Gastrocnemius medialis (tissue), 4 donors: ENCODE measurements at regions not wholly inside any gene's neighbourhood (a gene's known extent, or its start where the extent isn't known, plus 50 kb on each side); places are given as distances from the start of the nearest gene placed in this dataset.

Experiments used
- POLR2A ChIP-seq, 2 donors: fragments of 450-650 bp; IDR thresholded peaks; one replicate each; pipeline ENCODE4 v1.6.1; 2017; ENCODE audit warnings: antibody characterized with exemption in 2 of 2, mild to moderate bottlenecking in 2 of 2, moderate library complexity in 2 of 2
- TF ChIP-seq, protein P1 (sequence below), 5 experiments: fragments of 450-650 bp in 3 of 5; fragments of 200-600 bp in 2 of 5; sonication (generic) in 2 of 5; IDR thresholded peaks in 4 of 5; conservative IDR thresholded peaks in 1 of 5; 1 replicate in 4 of 5; 2 replicates in 1 of 5; pipeline ENCODE4 v1.5.1; 2016 to 2019; ENCODE audit warnings: antibody characterized with exemption in 5 of 5, mild to moderate bottlenecking in 3 of 5, moderate library complexity in 3 of 5

DNA sequence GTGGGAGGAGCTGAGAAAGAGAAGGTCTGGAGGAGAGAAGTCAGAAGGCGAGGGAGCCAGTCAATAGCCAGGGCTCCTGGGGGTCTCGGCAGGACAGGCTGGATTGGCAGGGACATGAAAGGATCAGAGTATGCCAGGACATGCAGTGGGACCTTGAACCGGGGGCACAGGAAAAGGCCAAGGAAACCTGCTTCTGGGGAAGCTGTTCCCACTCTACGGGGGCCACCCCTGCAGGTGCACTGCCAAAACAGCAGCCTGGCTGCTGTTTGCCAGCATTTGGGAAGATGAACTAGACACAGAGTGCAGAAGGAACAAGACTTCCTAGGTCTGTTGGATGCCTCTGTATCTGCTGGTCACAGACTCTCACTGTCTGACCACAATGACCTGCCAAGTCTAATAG, 194.9 kb upstream of the PRSS58 start:
- no peak for TF ChIP-seq POLR2A (IDR thresholded peaks at IDR 0.05)
- TF ChIP-seq, protein P1, sequence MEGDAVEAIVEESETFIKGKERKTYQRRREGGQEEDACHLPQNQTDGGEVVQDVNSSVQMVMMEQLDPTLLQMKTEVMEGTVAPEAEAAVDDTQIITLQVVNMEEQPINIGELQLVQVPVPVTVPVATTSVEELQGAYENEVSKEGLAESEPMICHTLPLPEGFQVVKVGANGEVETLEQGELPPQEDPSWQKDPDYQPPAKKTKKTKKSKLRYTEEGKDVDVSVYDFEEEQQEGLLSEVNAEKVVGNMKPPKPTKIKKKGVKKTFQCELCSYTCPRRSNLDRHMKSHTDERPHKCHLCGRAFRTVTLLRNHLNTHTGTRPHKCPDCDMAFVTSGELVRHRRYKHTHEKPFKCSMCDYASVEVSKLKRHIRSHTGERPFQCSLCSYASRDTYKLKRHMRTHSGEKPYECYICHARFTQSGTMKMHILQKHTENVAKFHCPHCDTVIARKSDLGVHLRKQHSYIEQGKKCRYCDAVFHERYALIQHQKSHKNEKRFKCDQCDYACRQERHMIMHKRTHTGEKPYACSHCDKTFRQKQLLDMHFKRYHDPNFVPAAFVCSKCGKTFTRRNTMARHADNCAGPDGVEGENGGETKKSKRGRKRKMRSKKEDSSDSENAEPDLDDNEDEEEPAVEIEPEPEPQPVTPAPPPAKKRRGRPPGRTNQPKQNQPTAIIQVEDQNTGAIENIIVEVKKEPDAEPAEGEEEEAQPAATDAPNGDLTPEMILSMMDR (IDR thresholded peaks at IDR 0.05 in 4 of 5, conservative IDR thresholded peaks at IDR 0.05 in 1 of 5) = no peak
